Renal cortex interstitium (tissue), 11 donors: ENCODE measurements at regions not wholly inside any gene's neighbourhood (a gene's known extent, or its start where the extent isn't known, plus 50 kb on each side); places are given as distances from the start of the nearest gene placed in this dataset.

ENCODE experiments used
- DNase-seq, 11 donors: peaks; one replicate each; pipeline ENCODE4 v3.0.0-alpha.2; 2013; ENCODE audit warnings: low read depth in 9 of 11, low spot score in 4 of 11; ENCODE audit errors: extremely low read depth in 1 of 11

- DNase-seq, result no peak
Measured at GRCh38 chr13:109366525-109366924, 419.9 kb downstream of the IRS2 start.

GRCh38 chr13:109363431-109363830, 423.0 kb downstream of the IRS2 start:
- no peak for DNase-seq

DNA sequence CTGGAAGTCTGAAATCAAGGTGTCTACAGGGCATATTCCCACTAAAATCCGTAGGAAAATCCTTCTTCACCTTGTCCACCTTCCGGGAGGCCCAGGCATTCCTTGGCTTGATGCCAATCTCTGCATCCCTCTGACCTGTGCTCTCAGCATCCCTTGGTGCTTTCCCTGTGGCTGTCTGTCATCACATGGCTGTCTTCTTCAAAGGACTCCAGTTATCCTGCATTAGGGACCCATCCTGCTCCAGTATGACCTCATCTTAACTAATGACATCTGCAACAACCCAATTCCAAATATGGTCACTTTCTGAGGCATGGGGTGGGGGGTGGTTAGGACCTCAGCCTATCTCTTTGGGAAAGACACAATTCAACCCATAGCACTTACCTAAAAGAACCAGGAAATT, 423.8 kb downstream of the IRS2 start:
- no peak for DNase-seq

GRCh38 chr13:109361562-109362289, 424.7 kb downstream of the IRS2 start:
- no peak for DNase-seq

- no peak for DNase-seq
Measured at GRCh38 chr13:109357751-109358471, 428.5 kb downstream of the IRS2 start.

DNA sequence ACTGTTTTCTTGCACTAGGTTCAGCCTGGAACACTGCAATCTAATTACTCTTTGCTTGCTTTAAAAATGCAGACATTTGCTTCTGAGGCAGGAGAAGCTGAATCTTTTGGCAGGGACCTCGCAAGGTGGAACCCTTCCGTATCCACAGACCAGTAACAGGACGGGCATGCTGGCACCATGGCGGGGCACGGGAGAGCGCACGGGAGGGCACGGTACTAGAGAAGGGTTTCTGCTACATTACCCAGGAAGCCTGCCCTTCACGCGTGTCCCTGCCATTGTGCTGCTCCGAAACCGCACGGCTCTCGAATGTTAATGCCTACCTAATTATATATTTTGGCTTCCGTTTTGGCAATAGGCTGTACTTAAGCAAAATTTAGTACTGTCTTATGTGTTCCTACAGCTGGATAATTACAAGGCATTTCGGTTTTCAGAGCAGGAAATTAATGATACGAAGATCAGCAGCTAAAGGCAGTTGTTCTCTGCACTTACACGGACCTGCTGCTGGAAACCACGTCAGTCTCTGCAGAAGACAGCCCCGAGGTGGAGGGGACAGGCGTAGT, 430.4 kb downstream of the IRS2 start:
- no peak for DNase-seq

- DNase-seq, result no peak
Measured at GRCh38 chr13:109355166-109355565, 431.2 kb downstream of the IRS2 start.

- DNase-seq, result no peak
Measured at GRCh38 chr13:109351236-109351635, 435.1 kb downstream of the IRS2 start.

DNA sequence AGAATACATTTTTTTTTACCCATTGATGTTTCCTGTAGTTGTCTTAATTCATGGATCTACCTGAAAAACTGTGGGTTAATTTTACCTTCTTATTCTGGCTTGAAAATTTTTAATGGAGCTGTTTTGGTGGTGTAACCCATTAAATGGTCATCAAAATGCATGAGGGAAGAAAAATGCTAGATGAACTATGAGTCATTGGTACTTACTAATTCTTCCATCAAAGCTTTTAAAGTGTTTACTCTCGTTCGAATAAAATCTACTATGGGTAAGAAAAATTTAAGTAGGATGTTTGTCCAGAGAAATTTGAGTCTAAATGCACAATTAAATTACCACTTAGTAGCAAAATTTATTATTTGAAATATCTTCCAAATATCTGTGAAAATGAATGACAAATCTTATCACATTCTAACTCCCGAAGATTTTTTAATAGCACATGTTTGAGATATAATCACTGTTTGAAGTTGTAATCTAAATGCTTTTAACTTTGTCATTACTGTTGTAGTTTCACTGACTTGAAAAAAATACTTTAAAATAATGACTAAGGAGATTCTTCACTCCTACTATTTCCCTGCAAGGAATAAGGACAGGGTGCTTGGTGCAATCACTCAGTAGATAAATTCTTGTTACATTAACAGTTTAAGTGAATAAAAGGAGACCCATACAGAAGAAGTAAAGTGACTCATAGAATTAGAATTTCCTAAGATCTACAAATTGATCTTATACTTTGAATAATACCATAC, 437.7 kb downstream of the IRS2 start:
- DNase-seq, result no peak

- DNase-seq, result no peak
Measured at GRCh38 chr13:109346060-109346459, 440.3 kb downstream of the IRS2 start.

- no peak for DNase-seq
Measured at GRCh38 chr13:109345433-109345941, 440.9 kb downstream of the IRS2 start.

DNA sequence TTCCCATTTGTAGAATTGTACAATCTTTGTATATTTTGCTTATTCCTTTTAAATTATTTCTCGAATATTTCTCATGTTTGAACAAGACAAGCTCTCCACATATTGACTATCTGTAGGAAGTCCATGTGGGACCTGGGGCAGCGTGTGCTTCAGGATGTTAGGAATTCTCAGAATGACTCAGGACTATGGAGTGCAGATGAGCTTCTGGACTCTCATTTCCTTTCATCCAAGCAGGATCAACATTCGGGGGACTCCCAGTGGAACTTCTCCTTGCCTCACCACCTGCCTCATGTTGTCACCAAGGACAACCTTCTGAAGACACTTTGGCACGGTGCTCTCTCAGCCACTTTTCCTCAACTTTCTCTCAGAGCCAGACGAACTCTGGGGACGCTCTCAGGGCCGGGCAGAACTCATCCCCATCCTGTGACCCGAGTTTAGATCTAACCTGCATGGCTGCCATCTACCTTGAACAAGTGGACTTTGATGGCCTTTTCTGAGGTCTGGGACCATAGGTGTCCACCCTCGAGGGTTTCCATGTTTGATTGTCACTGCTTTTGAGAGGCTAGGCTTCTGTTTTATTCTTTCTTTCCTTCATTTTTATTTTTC, 441.7 kb downstream of the IRS2 start:
- DNase-seq, result no peak

DNA sequence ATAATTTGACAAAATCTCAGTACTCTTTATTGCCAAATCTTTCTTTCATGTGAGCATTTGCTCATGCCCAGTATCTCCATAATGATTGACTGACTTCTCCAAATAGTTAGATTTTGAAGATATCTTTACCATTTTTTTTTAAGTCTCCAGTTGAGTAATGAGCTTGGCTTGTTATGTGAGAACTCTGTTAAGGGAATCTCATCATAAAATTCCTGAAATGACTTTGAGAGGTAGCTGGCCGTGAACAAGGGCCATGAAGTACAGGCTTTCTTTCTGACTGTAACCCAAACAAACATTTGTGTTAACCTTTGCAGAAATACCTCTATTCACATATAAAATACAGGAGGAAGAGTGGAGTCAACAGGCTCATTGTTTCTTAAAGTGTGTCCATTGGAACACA, 449.7 kb downstream of the IRS2 start:
- no peak for DNase-seq

GRCh38 chr13:109333893-109334651, 452.3 kb downstream of the IRS2 start:
- no peak for DNase-seq

- DNase-seq, result no peak
Measured at GRCh38 chr13:109332506-109333499, 453.6 kb downstream of the IRS2 start.

DNA sequence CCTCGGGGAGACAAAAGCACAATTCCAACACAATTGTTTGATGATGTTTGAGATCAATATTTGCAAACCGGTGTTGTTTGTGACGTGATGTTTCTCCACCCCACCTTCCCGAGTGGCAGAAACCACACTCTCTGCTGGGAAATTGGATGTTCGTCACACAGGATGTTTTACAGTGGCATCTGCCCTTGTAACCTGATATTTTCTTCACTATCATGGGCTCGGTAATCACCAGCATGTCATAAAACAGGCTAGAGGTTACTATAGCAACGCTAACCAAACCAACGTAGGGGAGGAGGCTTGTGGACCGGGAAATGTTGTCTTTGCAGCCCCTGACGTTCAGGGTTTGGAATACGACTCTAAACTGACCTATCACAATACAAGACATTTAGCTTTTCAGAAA, 454.5 kb downstream of the IRS2 start:
- peak in 10 of 11 donors; percentile 25 to 76 (median 50) for DNase-seq

- DNase-seq, result no peak
Measured at GRCh38 chr13:109331011-109331433, 455.4 kb downstream of the IRS2 start.
